ENCODE measurements at regions not wholly inside any gene's neighbourhood (a gene's known extent, or its start where the extent isn't known, plus 50 kb on each side); places are given as distances from the start of the nearest gene placed in this dataset.

- POLR2A ChIA-PET = interaction anchor here (1.1 kb wide), 1 partner anchor 12 kb away, joined by 3 read pairs; no protein-coding TSS in a partner anchor
- CTCF ChIA-PET = no interaction called here
- no peak for DNase-seq (ENCODE audit: extremely low spot score)
- TF ChIP-seq ELF4 (IDR thresholded peaks at IDR 0.05) (no peak), L3MBTL2 (conservative IDR thresholded peaks at IDR 0.05) (no peak), FOXK2 (IDR thresholded peaks at IDR 0.05) (no peak), LEF1 (IDR thresholded peaks at IDR 0.05; ENCODE audit: borderline replicate concordance) (no peak), FOXM1 (IDR thresholded peaks at IDR 0.05; ENCODE audit: borderline replicate concordance) (no peak), PKNOX1 (IDR thresholded peaks at IDR 0.05) (no peak), HDGF (IDR thresholded peaks at IDR 0.05; ENCODE audit: borderline replicate concordance) (no peak), ARNT (IDR thresholded peaks at IDR 0.05) (no peak), TARDBP (IDR thresholded peaks at IDR 0.05) (no peak), SP1 (IDR thresholded peaks at IDR 0.05) (no peak)
Observed at GRCh38 chr9:109860521-109860920, 80.5 kb downstream of the PALM2AKAP2 start.

GRCh38 chr9:109861499-109861898 is 81.5 kb downstream of the PALM2AKAP2 start:
- DNase-seq (ENCODE audit: extremely low spot score) = no peak
- CTCF ChIA-PET = no interaction called here
- no peak for TF ChIP-seq ZNF384 (IDR thresholded peaks at IDR 0.05)
- no peak for TF ChIP-seq FOXA1 (IDR thresholded peaks at IDR 0.05)
- no peak for TF ChIP-seq LEF1 (IDR thresholded peaks at IDR 0.05; ENCODE audit: borderline replicate concordance)
- TF ChIP-seq TARDBP (IDR thresholded peaks at IDR 0.05) = no peak
- POLR2A ChIA-PET = no interaction called here

- CTCF ChIA-PET = no interaction called here
- no peak for DNase-seq (ENCODE audit: extremely low spot score)
- TF ChIP-seq LEF1 (IDR thresholded peaks at IDR 0.05; ENCODE audit: borderline replicate concordance) = no peak
- no peak for TF ChIP-seq HDGF (IDR thresholded peaks at IDR 0.05; ENCODE audit: borderline replicate concordance)
- TF ChIP-seq ZNF384 (IDR thresholded peaks at IDR 0.05) = no peak
- TF ChIP-seq CTBP1 (IDR thresholded peaks at IDR 0.05; ENCODE audit: borderline replicate concordance) = no peak
- no peak for TF ChIP-seq ELF4 (IDR thresholded peaks at IDR 0.05)
- TF ChIP-seq FOXA1 (IDR thresholded peaks at IDR 0.05) = no peak
- TF ChIP-seq PKNOX1 (IDR thresholded peaks at IDR 0.05) = no peak
- POLR2A ChIA-PET = no interaction called here
Observed at GRCh38 chr9:109861918-109862317, 81.9 kb downstream of the PALM2AKAP2 start.

- TF ChIP-seq TARDBP (IDR thresholded peaks at IDR 0.05) = no peak
- no peak for TF ChIP-seq FOXM1 (IDR thresholded peaks at IDR 0.05; ENCODE audit: borderline replicate concordance)
- TF ChIP-seq CTBP1 (IDR thresholded peaks at IDR 0.05; ENCODE audit: borderline replicate concordance) = no peak
- TF ChIP-seq ZNF384 (IDR thresholded peaks at IDR 0.05) = no peak
- no peak for TF ChIP-seq HDGF (IDR thresholded peaks at IDR 0.05; ENCODE audit: borderline replicate concordance)
- TF ChIP-seq ARNT (IDR thresholded peaks at IDR 0.05) = no peak
- TF ChIP-seq SP1 (IDR thresholded peaks at IDR 0.05) = no peak
- no peak for TF ChIP-seq L3MBTL2 (conservative IDR thresholded peaks at IDR 0.05)
- no peak for TF ChIP-seq NFRKB (IDR thresholded peaks at IDR 0.05)
- no peak for TF ChIP-seq BHLHE40 (IDR thresholded peaks at IDR 0.05; ENCODE audit: borderline replicate concordance)
- no peak for TF ChIP-seq PKNOX1 (IDR thresholded peaks at IDR 0.05)
- ChIA-PET CTCF (no interaction called here), POLR2A (no interaction called here)
- DNase-seq (ENCODE audit: extremely low spot score) = no peak
Observed at GRCh38 chr9:109862452-109862851, 82.5 kb downstream of the PALM2AKAP2 start.

- DNase-seq (ENCODE audit: extremely low spot score) = no peak
- TF ChIP-seq SUZ12 (IDR thresholded peaks at IDR 0.05) (no peak), BHLHE40 (IDR thresholded peaks at IDR 0.05; ENCODE audit: borderline replicate concordance) (no peak), SP1 (IDR thresholded peaks at IDR 0.05) (no peak), ZNF384 (IDR thresholded peaks at IDR 0.05) (no peak), PKNOX1 (IDR thresholded peaks at IDR 0.05) (no peak)
- POLR2A ChIA-PET = no interaction called here
- CTCF ChIA-PET = no interaction called here
Observed at GRCh38 chr9:109863961-109864360, 84.0 kb downstream of the PALM2AKAP2 start.

GRCh38 chr9:109865521-109865920 is 85.5 kb downstream of the PALM2AKAP2 start:
- ChIA-PET POLR2A (no interaction called here), CTCF (no interaction called here)
- no peak for TF ChIP-seq PKNOX1 (IDR thresholded peaks at IDR 0.05)
- no peak for TF ChIP-seq FOXM1 (IDR thresholded peaks at IDR 0.05; ENCODE audit: borderline replicate concordance)
- TF ChIP-seq FOXK2 (IDR thresholded peaks at IDR 0.05) = no peak
- no peak for TF ChIP-seq CTBP1 (IDR thresholded peaks at IDR 0.05; ENCODE audit: borderline replicate concordance)
- TF ChIP-seq L3MBTL2 (conservative IDR thresholded peaks at IDR 0.05) = no peak
- no peak for TF ChIP-seq HDGF (IDR thresholded peaks at IDR 0.05; ENCODE audit: borderline replicate concordance)
- TF ChIP-seq LEF1 (IDR thresholded peaks at IDR 0.05; ENCODE audit: borderline replicate concordance) = no peak
- no peak for TF ChIP-seq NFRKB (IDR thresholded peaks at IDR 0.05)
- TF ChIP-seq SUZ12 (IDR thresholded peaks at IDR 0.05) = no peak
- TF ChIP-seq ELF4 (IDR thresholded peaks at IDR 0.05) = no peak
- TF ChIP-seq TARDBP (IDR thresholded peaks at IDR 0.05) = no peak
- no peak for TF ChIP-seq ZNF384 (IDR thresholded peaks at IDR 0.05)
- no peak for TF ChIP-seq ARNT (IDR thresholded peaks at IDR 0.05)
- TF ChIP-seq SP1 (IDR thresholded peaks at IDR 0.05) = no peak
- TF ChIP-seq BHLHE40 (IDR thresholded peaks at IDR 0.05; ENCODE audit: borderline replicate concordance) = no peak
- TF ChIP-seq FOXA1 (IDR thresholded peaks at IDR 0.05) = no peak
- DNase-seq (ENCODE audit: extremely low spot score) = no peak
